LNCaP clone FGC (cell line): ENCODE measurements at regions not wholly inside any gene's neighbourhood (a gene's known extent, or its start where the extent isn't known, plus 50 kb on each side); places are given as distances from the start of the nearest gene placed in this dataset.

Source experiments
- DNase-seq: peaks from one replicate; pipeline ENCODE4 v3.0.0-alpha.2; 2011; ENCODE audit warnings: low read depth
- H3K4me3 ChIP-seq: 2 replicates; pipeline ENCODE4 v1.5.1; 2011; ENCODE audit warnings: mild to moderate bottlenecking, low read depth, low read length, control low read depth
- CTCF ChIP-seq: IDR thresholded peaks from 2 replicates; pipeline ENCODE4 v1.5.1; 2012; ENCODE audit warnings: mild to moderate bottlenecking; ENCODE audit not compliant: control insufficient read depth, insufficient read depth; ENCODE audit errors: extremely low read depth

- TF ChIP-seq CTCF = no peak
- no peak for DNase-seq
- no peak overlapping the region for H3K4me3 ChIP-seq
Measured at GRCh38 chr4:4592414-4592813, 50.6 kb upstream of the STX18 start.
